Panc1 (cell line): ENCODE measurements at regions not wholly inside any gene's neighbourhood (a gene's known extent, or its start where the extent isn't known, plus 50 kb on each side); places are given as distances from the start of the nearest gene placed in this dataset.

Source experiments
- POLR2AphosphoS5 ChIP-seq: IDR thresholded peaks from 2 replicates; pipeline ENCODE4 v1.6.1; 2012; ENCODE audit warnings: mild to moderate bottlenecking, low read depth, low read length, moderate library complexity
- REST ChIP-seq, 2 experiments: IDR thresholded peaks; 2 replicates each; pipeline ENCODE4 v1.6.1; 2011 to 2012; ENCODE audit warnings: low read depth in 2 of 2, control low read depth in 1 of 2, low read length in 1 of 2, mild to moderate bottlenecking in 1 of 2, moderate library complexity in 1 of 2; ENCODE audit not compliant: insufficient read depth in 1 of 2
- SIN3A ChIP-seq: IDR thresholded peaks from 2 replicates; pipeline ENCODE4 v1.6.1; 2012; ENCODE audit warnings: low read depth, mild to moderate bottlenecking, low read length, moderate library complexity, borderline replicate concordance; ENCODE audit not compliant: insufficient read depth
- TCF7L2 ChIP-seq: IDR thresholded peaks from 2 replicates; pipeline ENCODE4 v1.6.1; 2011; ENCODE audit warnings: mild to moderate bottlenecking, low read depth, low read length, inconsistent platforms
- TF ChIP-seq, protein P1 (sequence below): fragments of 450-650 bp; IDR thresholded peaks from 2 replicates; pipeline ENCODE4 v1.5.1; 2017; ENCODE audit warnings: mild to moderate bottlenecking

DNA sequence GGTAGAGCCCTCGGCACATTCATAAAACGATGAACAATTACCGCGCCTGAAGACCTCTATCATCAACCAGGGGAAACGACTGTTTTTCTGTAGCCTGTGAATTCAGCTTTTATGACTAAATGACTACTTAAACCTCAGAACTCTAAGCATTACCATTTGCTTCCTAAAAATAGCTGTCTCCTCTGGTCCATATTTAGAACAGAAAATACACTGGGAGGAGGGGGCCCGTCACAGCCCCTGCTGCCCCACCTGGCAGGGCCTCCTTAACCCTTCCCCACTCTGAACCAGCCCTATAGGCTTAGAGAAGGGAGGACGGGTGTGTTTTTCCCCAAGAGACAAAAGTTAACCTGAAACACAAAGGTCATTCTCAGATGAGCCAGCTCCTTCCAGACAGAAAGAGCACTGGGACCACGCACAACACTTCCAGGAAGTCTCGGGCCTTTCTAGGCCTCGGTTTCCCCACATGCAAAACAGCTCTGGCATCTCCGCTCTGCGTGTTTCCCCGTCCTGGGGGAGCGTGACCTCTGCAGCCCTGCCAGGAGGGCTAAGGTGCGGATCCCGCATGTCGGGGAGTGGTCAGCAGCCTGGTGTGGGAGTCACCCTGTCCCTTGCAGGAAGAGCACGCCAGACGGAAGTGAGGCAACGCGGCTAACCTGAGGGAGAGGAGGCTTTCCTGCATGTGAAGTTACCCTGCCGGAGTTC lies 193.9 kb downstream of the DLL1 start:
- TF ChIP-seq, protein P1, sequence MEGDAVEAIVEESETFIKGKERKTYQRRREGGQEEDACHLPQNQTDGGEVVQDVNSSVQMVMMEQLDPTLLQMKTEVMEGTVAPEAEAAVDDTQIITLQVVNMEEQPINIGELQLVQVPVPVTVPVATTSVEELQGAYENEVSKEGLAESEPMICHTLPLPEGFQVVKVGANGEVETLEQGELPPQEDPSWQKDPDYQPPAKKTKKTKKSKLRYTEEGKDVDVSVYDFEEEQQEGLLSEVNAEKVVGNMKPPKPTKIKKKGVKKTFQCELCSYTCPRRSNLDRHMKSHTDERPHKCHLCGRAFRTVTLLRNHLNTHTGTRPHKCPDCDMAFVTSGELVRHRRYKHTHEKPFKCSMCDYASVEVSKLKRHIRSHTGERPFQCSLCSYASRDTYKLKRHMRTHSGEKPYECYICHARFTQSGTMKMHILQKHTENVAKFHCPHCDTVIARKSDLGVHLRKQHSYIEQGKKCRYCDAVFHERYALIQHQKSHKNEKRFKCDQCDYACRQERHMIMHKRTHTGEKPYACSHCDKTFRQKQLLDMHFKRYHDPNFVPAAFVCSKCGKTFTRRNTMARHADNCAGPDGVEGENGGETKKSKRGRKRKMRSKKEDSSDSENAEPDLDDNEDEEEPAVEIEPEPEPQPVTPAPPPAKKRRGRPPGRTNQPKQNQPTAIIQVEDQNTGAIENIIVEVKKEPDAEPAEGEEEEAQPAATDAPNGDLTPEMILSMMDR = no peak
- no peak for TF ChIP-seq POLR2AphosphoS5
- no peak for TF ChIP-seq TCF7L2
- TF ChIP-seq SIN3A = no peak
- no peak for TF ChIP-seq REST (IDR thresholded peaks at IDR 0.05; ENCODE audit: insufficient read depth in 1 of 2, low read depth in 2 of 2, low read length in 1 of 2)
